HG03108 (cell line): ENCODE measurements at regions not wholly inside any gene's neighbourhood (a gene's known extent, or its start where the extent isn't known, plus 50 kb on each side); places are given as distances from the start of the nearest gene placed in this dataset.
"Not testable (repeated sequence)": the region's sequence is repeated elsewhere in the genome, so short reads cannot be mapped to it uniquely, and the experiment has no call there.

ENCODE experiments used
- ATAC-seq: cut with Tn5 transposase; IDR thresholded peaks from one replicate; pipeline ENCODE4 v1.9.1; 2021; ENCODE audit warnings: moderate library complexity; ENCODE audit not compliant: unreplicated experiment

GRCh38 chrX:130550351-130550750 is 148.6 kb downstream of the RBMX2 start:
- no peak for ATAC-seq

- peak; percentile 78 for ATAC-seq
Observed at GRCh38 chrX:130552444-130553073, 150.8 kb downstream of the RBMX2 start.

GRCh38 chrX:130555341-130555740 is 153.6 kb downstream of the RBMX2 start:
- ATAC-seq: no peak

GRCh38 chrX:130555757-130556156 is 154.0 kb downstream of the RBMX2 start:
- no peak for ATAC-seq

- no peak for ATAC-seq
Observed at GRCh38 chrX:130556951-130557350, 155.2 kb downstream of the RBMX2 start.

GRCh38 chrX:130560544-130560943 is 158.8 kb downstream of the RBMX2 start:
- ATAC-seq: no peak

GRCh38 chrX:130561930-130562329 is 160.1 kb downstream of the RBMX2 start:
- ATAC-seq: no peak

- peak; percentile 69 for ATAC-seq
Observed at GRCh38 chrX:130563476-130563875, 161.7 kb downstream of the RBMX2 start.

GRCh38 chrX:130566028-130566683 is 164.4 kb downstream of the RBMX2 start:
- no peak for ATAC-seq

- not testable (repeated sequence) for ATAC-seq
Observed at GRCh38 chrX:130573030-130573429, 171.2 kb downstream of the RBMX2 start.
